ENCODE measurements at regions not wholly inside any gene's neighbourhood (a gene's known extent, or its start where the extent isn't known, plus 50 kb on each side); places are given as distances from the start of the nearest gene placed in this dataset.
"Not testable (repeated sequence)": the region's sequence is repeated elsewhere in the genome, so short reads cannot be mapped to it uniquely, and the experiment has no call there.

DNA sequence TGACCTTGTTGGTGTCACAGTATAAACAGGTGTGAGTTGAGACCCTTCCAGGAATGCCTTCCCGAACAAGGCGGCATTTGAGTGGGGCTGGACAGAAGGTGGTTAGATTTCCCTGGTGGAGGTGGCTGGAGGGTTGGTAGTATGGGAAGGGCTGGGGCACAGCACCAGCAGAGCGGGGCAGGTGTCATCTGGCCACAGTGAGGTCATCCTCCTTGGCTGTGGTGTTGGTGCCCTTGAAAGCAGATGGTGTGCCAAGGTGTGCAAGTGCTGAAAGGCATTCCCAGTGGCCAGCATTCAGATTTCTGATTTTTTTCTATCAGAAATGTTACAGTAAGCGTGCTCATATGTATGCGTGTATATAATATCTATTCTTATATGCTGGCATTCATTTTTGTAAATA, 126.6 kb downstream of the LAT start:
- no peak for TF ChIP-seq EZH2phosphoT487 (conservative IDR thresholded peaks at IDR 0.05; ENCODE audit: low read length)
- no peak for TF ChIP-seq CTCF (IDR thresholded peaks at IDR 0.05; ENCODE audit: insufficient read depth, low read length, poor library complexity, severe bottlenecking)
- no peaks in the 10 kb centered on the region for H3K9me3 ChIP-seq (ENCODE audit: insufficient read depth, low read length)
- no peak overlapping the region for H3K9ac ChIP-seq (ENCODE audit: low read length)
- no peaks in the 10 kb centered on the region for H3F3A ChIP-seq (ENCODE audit: insufficient read depth)
- H3K4me2 ChIP-seq (ENCODE audit: low read depth, low read length, poor library complexity, severe bottlenecking): no peak overlapping the region
- no peaks in the 10 kb centered on the region for H3K36me3 ChIP-seq (ENCODE audit: low read length)
- no peaks in the 10 kb centered on the region for H3K9me2 ChIP-seq (replicated peaks; ENCODE audit: insufficient read depth, low read length)
- H3K27me3 ChIP-seq (ENCODE audit: low read length): no peaks in the 10 kb centered on the region
- H2AFZ ChIP-seq (ENCODE audit: low read depth, low read length, severe bottlenecking): no peak overlapping the region
- no peaks in the 10 kb centered on the region for H4K20me1 ChIP-seq (ENCODE audit: low read depth, low read length)
- H3K79me2 ChIP-seq (ENCODE audit: insufficient read depth, low read length): no peaks in the 10 kb centered on the region
- no peak overlapping the region for H3K4me3 ChIP-seq (ENCODE audit: insufficient read depth, low read length, poor library complexity, severe bottlenecking)
- H3K27ac ChIP-seq (ENCODE audit: low read depth, low read length): no peak overlapping the region

- not testable (repeated sequence) for H3K4me2 ChIP-seq (ENCODE audit: low read depth, low read length, poor library complexity, severe bottlenecking); H3K27ac ChIP-seq (ENCODE audit: low read depth, low read length); H3F3A ChIP-seq (ENCODE audit: insufficient read depth); H4K20me1 ChIP-seq (ENCODE audit: low read depth, low read length); H3K79me2 ChIP-seq (ENCODE audit: insufficient read depth, low read length); H2AFZ ChIP-seq (ENCODE audit: low read depth, low read length, severe bottlenecking); H3K27me3 ChIP-seq (ENCODE audit: low read length); H3K9me2 ChIP-seq (replicated peaks; ENCODE audit: insufficient read depth, low read length); H3K9me3 ChIP-seq (ENCODE audit: insufficient read depth, low read length); H3K36me3 ChIP-seq (ENCODE audit: low read length); H3K4me3 ChIP-seq (ENCODE audit: insufficient read depth, low read length, poor library complexity, severe bottlenecking); H3K9ac ChIP-seq (ENCODE audit: low read length)
These were observed 123.8 kb downstream of the LAT start for GRCh38 chr16:29108625-29109169.

DNA sequence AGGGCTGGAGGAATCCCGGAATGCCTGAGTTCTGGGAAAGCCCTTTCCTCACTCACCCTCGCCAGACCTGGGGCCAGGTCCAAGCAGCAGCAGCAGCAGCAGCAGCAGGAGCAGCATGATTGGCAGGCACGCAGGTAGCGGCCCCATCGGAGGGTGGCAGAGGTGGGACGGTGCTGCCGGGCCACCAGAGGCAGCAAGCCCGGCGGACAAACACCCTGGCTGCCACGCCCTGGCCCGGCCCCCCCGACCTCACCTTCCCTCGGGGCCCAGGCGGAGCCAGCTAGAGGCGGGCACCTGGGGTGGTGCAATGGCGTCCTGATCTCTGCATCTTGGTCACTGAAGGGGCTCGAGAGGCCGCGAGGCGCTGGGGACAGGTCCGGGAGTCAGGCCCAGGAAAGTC, 122.4 kb downstream of the LAT start:
- H3F3A ChIP-seq (ENCODE audit: insufficient read depth): no peaks in the 10 kb centered on the region
- H3K9ac ChIP-seq (ENCODE audit: low read length): no peak overlapping the region
- no peak overlapping the region for H3K27ac ChIP-seq (ENCODE audit: low read depth, low read length)
- H3K4me2 ChIP-seq (ENCODE audit: low read depth, low read length, poor library complexity, severe bottlenecking): no peak overlapping the region
- no peaks in the 10 kb centered on the region for H3K9me3 ChIP-seq (ENCODE audit: insufficient read depth, low read length)
- no peaks in the 10 kb centered on the region for H3K27me3 ChIP-seq (ENCODE audit: low read length)
- H3K4me3 ChIP-seq (ENCODE audit: insufficient read depth, low read length, poor library complexity, severe bottlenecking): no peak overlapping the region
- TF ChIP-seq CTCF (IDR thresholded peaks at IDR 0.05; ENCODE audit: insufficient read depth, low read length, poor library complexity, severe bottlenecking) (no peak), EZH2phosphoT487 (conservative IDR thresholded peaks at IDR 0.05; ENCODE audit: low read length) (no peak)
- H2AFZ ChIP-seq (ENCODE audit: low read depth, low read length, severe bottlenecking): no peak overlapping the region
- no peaks in the 10 kb centered on the region for H3K36me3 ChIP-seq (ENCODE audit: low read length)
- no peaks in the 10 kb centered on the region for H4K20me1 ChIP-seq (ENCODE audit: low read depth, low read length)
- H3K79me2 ChIP-seq (ENCODE audit: insufficient read depth, low read length): no peaks in the 10 kb centered on the region
- no peaks in the 10 kb centered on the region for H3K9me2 ChIP-seq (replicated peaks; ENCODE audit: insufficient read depth, low read length)

DNA sequence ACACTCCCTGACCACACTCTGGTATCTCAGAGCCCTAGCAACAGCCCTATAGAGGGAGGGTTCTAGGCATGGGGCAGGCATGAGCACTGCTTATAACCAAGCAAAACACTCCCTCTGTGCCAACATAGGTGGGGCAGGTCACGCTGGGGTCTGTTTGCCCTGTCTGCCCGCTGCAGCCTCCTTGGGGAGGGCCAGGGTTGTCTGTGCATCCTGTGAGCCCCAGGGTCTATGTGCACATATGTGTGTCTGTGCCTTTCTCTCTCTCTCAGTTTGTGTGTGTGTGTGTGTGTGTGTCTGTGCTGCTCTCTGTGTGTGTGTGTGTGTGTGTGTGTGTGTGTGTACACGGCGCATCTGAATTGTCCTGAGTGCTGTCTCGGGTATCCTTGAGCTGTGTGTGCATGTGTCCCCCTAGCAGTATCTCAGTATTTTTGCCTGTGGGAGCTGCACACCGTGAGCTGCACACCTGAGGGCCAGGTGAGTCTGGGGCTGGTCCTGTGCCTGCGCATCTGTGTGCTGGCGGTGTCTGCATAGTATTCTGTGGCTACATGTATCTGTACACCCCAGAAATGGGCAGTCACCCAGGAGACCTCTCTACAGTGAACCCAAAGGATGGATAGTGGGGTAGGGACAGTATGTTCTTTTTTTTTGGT, 121.5 kb downstream of the LAT start:
- not testable (repeated sequence) for H3K4me2 ChIP-seq (ENCODE audit: low read depth, low read length, poor library complexity, severe bottlenecking)

DNA sequence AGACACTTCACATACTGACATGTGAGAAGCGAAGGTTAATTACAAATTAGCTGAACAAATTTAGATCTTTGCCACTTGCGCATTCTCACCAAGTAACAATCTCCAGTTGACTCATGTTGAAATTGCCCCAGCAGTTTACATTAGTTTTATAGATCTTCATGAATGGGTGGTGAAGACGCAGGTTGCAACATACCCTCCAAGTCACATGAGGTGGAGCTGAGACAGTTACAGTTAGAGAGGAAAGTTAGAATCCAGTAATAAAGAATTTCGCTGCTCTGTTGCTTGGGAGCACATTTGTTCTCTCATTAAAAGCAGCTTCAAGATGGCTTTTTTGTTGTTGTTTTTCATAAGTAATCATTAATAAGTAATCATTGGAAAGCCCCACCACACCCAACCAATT, 119.7 kb downstream of the LAT start:
- H4K20me1 ChIP-seq (ENCODE audit: low read depth, low read length); H3K27ac ChIP-seq (ENCODE audit: low read depth, low read length); H3F3A ChIP-seq (ENCODE audit: insufficient read depth): not testable (repeated sequence)

More for the DNA sequence above, 121.5 kb downstream of the LAT start:
- not testable (repeated sequence) for H3K9me3 ChIP-seq (ENCODE audit: insufficient read depth, low read length); H3K9ac ChIP-seq (ENCODE audit: low read length); H3K36me3 ChIP-seq (ENCODE audit: low read length); H3K27ac ChIP-seq (ENCODE audit: low read depth, low read length); H3K79me2 ChIP-seq (ENCODE audit: insufficient read depth, low read length); H3K27me3 ChIP-seq (ENCODE audit: low read length); H3K4me3 ChIP-seq (ENCODE audit: insufficient read depth, low read length, poor library complexity, severe bottlenecking); H2AFZ ChIP-seq (ENCODE audit: low read depth, low read length, severe bottlenecking); H4K20me1 ChIP-seq (ENCODE audit: low read depth, low read length); H3F3A ChIP-seq (ENCODE audit: insufficient read depth); H3K9me2 ChIP-seq (replicated peaks; ENCODE audit: insufficient read depth, low read length)

DNA sequence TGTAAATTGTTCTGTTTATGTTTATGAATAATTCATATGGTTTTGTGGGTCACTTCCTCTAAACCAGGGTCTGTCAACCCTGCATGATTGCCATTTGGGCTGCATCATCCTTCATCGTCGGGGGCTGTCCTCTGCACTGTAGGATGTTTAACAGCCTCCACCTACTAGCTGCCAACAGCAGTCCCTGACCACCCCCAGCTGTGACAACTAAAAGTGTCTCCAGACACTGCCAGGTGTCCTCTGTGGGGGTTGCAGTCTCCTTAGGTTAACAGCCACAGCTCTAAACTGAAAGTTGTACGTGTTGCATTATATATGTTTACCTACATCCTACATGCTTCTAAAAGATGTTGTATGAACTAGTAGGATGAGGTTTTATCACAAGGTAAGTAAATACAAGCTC, 113.1 kb downstream of the LAT start:
- H3K27ac ChIP-seq (ENCODE audit: low read depth, low read length); H3F3A ChIP-seq (ENCODE audit: insufficient read depth); H2AFZ ChIP-seq (ENCODE audit: low read depth, low read length, severe bottlenecking); H3K36me3 ChIP-seq (ENCODE audit: low read length); H3K9me2 ChIP-seq (replicated peaks; ENCODE audit: insufficient read depth, low read length); H3K79me2 ChIP-seq (ENCODE audit: insufficient read depth, low read length); H3K9ac ChIP-seq (ENCODE audit: low read length); H3K9me3 ChIP-seq (ENCODE audit: insufficient read depth, low read length); H3K27me3 ChIP-seq (ENCODE audit: low read length); H3K4me2 ChIP-seq (ENCODE audit: low read depth, low read length, poor library complexity, severe bottlenecking); H4K20me1 ChIP-seq (ENCODE audit: low read depth, low read length); H3K4me3 ChIP-seq (ENCODE audit: insufficient read depth, low read length, poor library complexity, severe bottlenecking): not testable (repeated sequence)

More for the DNA sequence above, 119.7 kb downstream of the LAT start:
- H3K9me3 ChIP-seq (ENCODE audit: insufficient read depth, low read length); H3K9ac ChIP-seq (ENCODE audit: low read length); H3K27me3 ChIP-seq (ENCODE audit: low read length); H3K79me2 ChIP-seq (ENCODE audit: insufficient read depth, low read length); H3K4me3 ChIP-seq (ENCODE audit: insufficient read depth, low read length, poor library complexity, severe bottlenecking); H3K9me2 ChIP-seq (replicated peaks; ENCODE audit: insufficient read depth, low read length); H3K36me3 ChIP-seq (ENCODE audit: low read length); H2AFZ ChIP-seq (ENCODE audit: low read depth, low read length, severe bottlenecking); H3K4me2 ChIP-seq (ENCODE audit: low read depth, low read length, poor library complexity, severe bottlenecking): not testable (repeated sequence)
